ENCODE measurements at regions not wholly inside any gene's neighbourhood (a gene's known extent, or its start where the extent isn't known, plus 50 kb on each side); places are given as distances from the start of the nearest gene placed in this dataset.

- no peak overlapping the region for H3K4me2 ChIP-seq (ENCODE audit: low read length)
- no peaks in the 10 kb centered on the region for H3K9me2 ChIP-seq (ENCODE audit: insufficient read depth, low read length)
- no peak overlapping the region for H3K27ac ChIP-seq (ENCODE audit: low read length)
- H3K9me3 ChIP-seq (ENCODE audit: low read length): no peaks in the 10 kb centered on the region
- H3K36me3 ChIP-seq (ENCODE audit: insufficient read depth, low read length): no peaks in the 10 kb centered on the region
- H3K79me2 ChIP-seq (replicated peaks; ENCODE audit: insufficient read depth, low read length): no peaks in the 10 kb centered on the region
- no peak overlapping the region for H3K4me3 ChIP-seq (ENCODE audit: low read length)
- no peaks in the 10 kb centered on the region for H3F3A ChIP-seq (ENCODE audit: insufficient read depth, low read length, poor library complexity, severe bottlenecking)
- no peaks in the 10 kb centered on the region for H4K20me1 ChIP-seq (ENCODE audit: insufficient read depth)
- H2AFZ ChIP-seq (ENCODE audit: low read depth, low read length): no peak overlapping the region
- H3K27me3 ChIP-seq (ENCODE audit: insufficient read depth, low read depth, low read length): no peaks in the 10 kb centered on the region
- TF ChIP-seq RAD21 (conservative IDR thresholded peaks at IDR 0.05): no peak
- TF ChIP-seq POLR2AphosphoS5 (IDR thresholded peaks at IDR 0.05): no peak
- no peak for TF ChIP-seq EZH2 (IDR thresholded peaks at IDR 0.05; ENCODE audit: borderline replicate concordance, insufficient read depth, low read length, poor library complexity, severe bottlenecking)
- TF ChIP-seq, protein P1, sequence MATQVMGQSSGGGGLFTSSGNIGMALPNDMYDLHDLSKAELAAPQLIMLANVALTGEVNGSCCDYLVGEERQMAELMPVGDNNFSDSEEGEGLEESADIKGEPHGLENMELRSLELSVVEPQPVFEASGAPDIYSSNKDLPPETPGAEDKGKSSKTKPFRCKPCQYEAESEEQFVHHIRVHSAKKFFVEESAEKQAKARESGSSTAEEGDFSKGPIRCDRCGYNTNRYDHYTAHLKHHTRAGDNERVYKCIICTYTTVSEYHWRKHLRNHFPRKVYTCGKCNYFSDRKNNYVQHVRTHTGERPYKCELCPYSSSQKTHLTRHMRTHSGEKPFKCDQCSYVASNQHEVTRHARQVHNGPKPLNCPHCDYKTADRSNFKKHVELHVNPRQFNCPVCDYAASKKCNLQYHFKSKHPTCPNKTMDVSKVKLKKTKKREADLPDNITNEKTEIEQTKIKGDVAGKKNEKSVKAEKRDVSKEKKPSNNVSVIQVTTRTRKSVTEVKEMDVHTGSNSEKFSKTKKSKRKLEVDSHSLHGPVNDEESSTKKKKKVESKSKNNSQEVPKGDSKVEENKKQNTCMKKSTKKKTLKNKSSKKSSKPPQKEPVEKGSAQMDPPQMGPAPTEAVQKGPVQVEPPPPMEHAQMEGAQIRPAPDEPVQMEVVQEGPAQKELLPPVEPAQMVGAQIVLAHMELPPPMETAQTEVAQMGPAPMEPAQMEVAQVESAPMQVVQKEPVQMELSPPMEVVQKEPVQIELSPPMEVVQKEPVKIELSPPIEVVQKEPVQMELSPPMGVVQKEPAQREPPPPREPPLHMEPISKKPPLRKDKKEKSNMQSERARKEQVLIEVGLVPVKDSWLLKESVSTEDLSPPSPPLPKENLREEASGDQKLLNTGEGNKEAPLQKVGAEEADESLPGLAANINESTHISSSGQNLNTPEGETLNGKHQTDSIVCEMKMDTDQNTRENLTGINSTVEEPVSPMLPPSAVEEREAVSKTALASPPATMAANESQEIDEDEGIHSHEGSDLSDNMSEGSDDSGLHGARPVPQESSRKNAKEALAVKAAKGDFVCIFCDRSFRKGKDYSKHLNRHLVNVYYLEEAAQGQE (IDR thresholded peaks at IDR 0.05; ENCODE audit: borderline replicate concordance): no peak
- TF ChIP-seq TAF1 (IDR thresholded peaks at IDR 0.05; ENCODE audit: low read depth): no peak
- no peak for TF ChIP-seq EP300 (conservative IDR thresholded peaks at IDR 0.05; ENCODE audit: poor library complexity, severe bottlenecking)
- no peak for TF ChIP-seq MXI1 (conservative IDR thresholded peaks at IDR 0.05; ENCODE audit: poor library complexity, severe bottlenecking)
- TF ChIP-seq, protein P2, sequence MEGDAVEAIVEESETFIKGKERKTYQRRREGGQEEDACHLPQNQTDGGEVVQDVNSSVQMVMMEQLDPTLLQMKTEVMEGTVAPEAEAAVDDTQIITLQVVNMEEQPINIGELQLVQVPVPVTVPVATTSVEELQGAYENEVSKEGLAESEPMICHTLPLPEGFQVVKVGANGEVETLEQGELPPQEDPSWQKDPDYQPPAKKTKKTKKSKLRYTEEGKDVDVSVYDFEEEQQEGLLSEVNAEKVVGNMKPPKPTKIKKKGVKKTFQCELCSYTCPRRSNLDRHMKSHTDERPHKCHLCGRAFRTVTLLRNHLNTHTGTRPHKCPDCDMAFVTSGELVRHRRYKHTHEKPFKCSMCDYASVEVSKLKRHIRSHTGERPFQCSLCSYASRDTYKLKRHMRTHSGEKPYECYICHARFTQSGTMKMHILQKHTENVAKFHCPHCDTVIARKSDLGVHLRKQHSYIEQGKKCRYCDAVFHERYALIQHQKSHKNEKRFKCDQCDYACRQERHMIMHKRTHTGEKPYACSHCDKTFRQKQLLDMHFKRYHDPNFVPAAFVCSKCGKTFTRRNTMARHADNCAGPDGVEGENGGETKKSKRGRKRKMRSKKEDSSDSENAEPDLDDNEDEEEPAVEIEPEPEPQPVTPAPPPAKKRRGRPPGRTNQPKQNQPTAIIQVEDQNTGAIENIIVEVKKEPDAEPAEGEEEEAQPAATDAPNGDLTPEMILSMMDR (IDR thresholded peaks at IDR 0.05; ENCODE audit: poor library complexity, severe bottlenecking): no peak
- no peak overlapping the region for H3K9ac ChIP-seq (ENCODE audit: low read length)
These were observed 569.2 kb downstream of the ZBBX start for GRCh38 chr3:166810741-166811445.

DNA sequence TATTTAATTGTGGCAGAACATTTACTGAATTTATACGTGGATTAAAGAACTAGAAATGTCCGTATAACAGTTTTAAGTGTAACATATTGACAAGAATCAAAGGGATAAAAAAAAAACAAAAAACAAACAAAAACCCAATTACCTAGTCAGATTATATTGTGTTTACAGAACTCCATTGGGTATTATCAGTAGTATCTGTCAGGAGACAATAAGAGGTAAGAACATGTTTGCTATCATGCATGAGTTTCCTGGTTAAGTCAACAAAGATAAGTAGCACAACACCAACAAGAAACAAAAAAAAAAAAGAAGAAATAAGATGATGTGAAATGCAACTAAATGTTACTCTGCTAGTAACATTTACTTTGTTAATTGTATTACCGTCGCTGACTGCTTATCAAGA is 570.6 kb downstream of the ZBBX start:
- H3K9ac ChIP-seq (ENCODE audit: low read length): no peak overlapping the region

More for the DNA sequence above, 570.6 kb downstream of the ZBBX start:
- no peaks in the 10 kb centered on the region for H3K9me2 ChIP-seq (ENCODE audit: insufficient read depth, low read length)
- H3F3A ChIP-seq (ENCODE audit: insufficient read depth, low read length, poor library complexity, severe bottlenecking): no peaks in the 10 kb centered on the region
- no peak for TF ChIP-seq EP300 (conservative IDR thresholded peaks at IDR 0.05; ENCODE audit: poor library complexity, severe bottlenecking)
- TF ChIP-seq, protein P2 (IDR thresholded peaks at IDR 0.05; ENCODE audit: poor library complexity, severe bottlenecking): no peak
- TF ChIP-seq, protein P1 (IDR thresholded peaks at IDR 0.05; ENCODE audit: borderline replicate concordance): no peak
- no peak for TF ChIP-seq TAF1 (IDR thresholded peaks at IDR 0.05; ENCODE audit: low read depth)
- no peak for TF ChIP-seq POLR2AphosphoS5 (IDR thresholded peaks at IDR 0.05)
- TF ChIP-seq MXI1 (conservative IDR thresholded peaks at IDR 0.05; ENCODE audit: poor library complexity, severe bottlenecking): no peak
- TF ChIP-seq RAD21 (conservative IDR thresholded peaks at IDR 0.05): no peak
- no peak for TF ChIP-seq SMC3 (conservative IDR thresholded peaks at IDR 0.05; ENCODE audit: poor library complexity)
- TF ChIP-seq EZH2 (IDR thresholded peaks at IDR 0.05; ENCODE audit: borderline replicate concordance, insufficient read depth, low read length, poor library complexity, severe bottlenecking): no peak
- H4K20me1 ChIP-seq (ENCODE audit: insufficient read depth): no peaks in the 10 kb centered on the region
- no peak overlapping the region for H3K27ac ChIP-seq (ENCODE audit: low read length)
- H3K79me2 ChIP-seq (replicated peaks; ENCODE audit: insufficient read depth, low read length): no peaks in the 10 kb centered on the region
- no peak overlapping the region for H2AFZ ChIP-seq (ENCODE audit: low read depth, low read length)
- H3K4me3 ChIP-seq (ENCODE audit: low read length): no peak overlapping the region
- no peak overlapping the region for H3K4me2 ChIP-seq (ENCODE audit: low read length)
- no peaks in the 10 kb centered on the region for H3K27me3 ChIP-seq (ENCODE audit: insufficient read depth, low read depth, low read length)
- no peaks in the 10 kb centered on the region for H3K9me3 ChIP-seq (ENCODE audit: low read length)
- H3K36me3 ChIP-seq (ENCODE audit: insufficient read depth, low read length): no peaks in the 10 kb centered on the region

Measured in neural cell (in vitro differentiated cells).